K562 (cell line): ENCODE measurements at regions not wholly inside any gene's neighbourhood (a gene's known extent, or its start where the extent isn't known, plus 50 kb on each side); places are given as distances from the start of the nearest gene placed in this dataset.

Experiments
- CCAR2 ChIP-seq: fragments of 200-400 bp; formaldehyde crosslinking; IDR thresholded peaks from 2 replicates; pipeline ENCODE4 v1.6.1; 2017; ENCODE audit warnings: mild to moderate bottlenecking, low read depth, low read length
- DIDO1 ChIP-seq: fragments of 450-650 bp; IDR thresholded peaks from 2 replicates; pipeline ENCODE4 v1.6.1; 2016; ENCODE audit warnings: low read depth, missing biosample characterization, missing genetic modification characterization
- E2F3 ChIP-seq: fragments of 250-450 bp; sonication (Bioruptor Pico); IDR thresholded peaks from 2 replicates; pipeline ENCODE4 v1.4.0; 2020; ENCODE audit warnings: mild to moderate bottlenecking
- MYNN ChIP-seq, 2 experiments: sonication (generic); formaldehyde crosslinking in 1 of 2; IDR thresholded peaks; 2 replicates each; pipeline versions ENCODE4 v1.5.0 to v1.6.1; 2016 to 2020; ENCODE audit warnings: antibody characterized with exemption in 1 of 2, missing genetic modification reagents in 1 of 2
- PHF20 ChIP-seq: fragments of 450-650 bp; IDR thresholded peaks from 2 replicates; pipeline ENCODE4 v1.6.1; 2018; ENCODE audit not compliant: partially characterized antibody
- POLR2B ChIP-seq: fragments of 450-650 bp; IDR thresholded peaks from 2 replicates; pipeline ENCODE4 v1.6.1; 2018; ENCODE audit warnings: low read depth; ENCODE audit not compliant: partially characterized antibody
- PTRF ChIP-seq: fragments of 450-650 bp; IDR thresholded peaks from 2 replicates; pipeline ENCODE4 v1.6.1; 2016; ENCODE audit warnings: mild to moderate bottlenecking, missing genetic modification characterization, missing compliant biosample characterization
- RUNX1 ChIP-seq: sonication (generic); IDR thresholded peaks from 2 replicates; pipeline ENCODE4 v1.6.1; 2016; ENCODE audit warnings: antibody characterized with exemption, low read depth
- SMARCE1 ChIP-seq: fragments of 450-650 bp; IDR thresholded peaks from 2 replicates; pipeline ENCODE4 v1.7.1; 2016; ENCODE audit warnings: mild to moderate bottlenecking
- TCF7 ChIP-seq: sonication (generic); IDR thresholded peaks from 2 replicates; pipeline ENCODE4 v1.6.1; 2016; ENCODE audit warnings: antibody characterized with exemption, borderline replicate concordance
- WHSC1 ChIP-seq: IDR thresholded peaks from one replicate; pipeline ENCODE4 v1.6.1; 2012; ENCODE audit warnings: low read length, control low read depth, inconsistent platforms
- XRCC4 ChIP-seq: IDR thresholded peaks from one replicate; pipeline ENCODE4 v1.6.1; 2011; ENCODE audit not compliant: insufficient read depth, insufficient read length; ENCODE audit errors: extremely low read depth
- ZNF253 ChIP-seq: fragments of 250-450 bp; sonication (Bioruptor Pico); conservative IDR thresholded peaks from 2 replicates; pipeline ENCODE4 v1.6.1; 2021; ENCODE audit warnings: mild to moderate bottlenecking
- ZNF561 ChIP-seq: fragments of 450-650 bp; formaldehyde crosslinking; conservative IDR thresholded peaks from 2 replicates; pipeline ENCODE4 v1.4.0; 2020; ENCODE audit warnings: mild to moderate bottlenecking, moderate library complexity
- ZNF695 ChIP-seq: fragments of 450-650 bp; formaldehyde crosslinking; IDR thresholded peaks from 2 replicates; pipeline ENCODE4 v1.4.0; 2020; ENCODE audit warnings: mild to moderate bottlenecking, moderate library complexity
- ZNF76 ChIP-seq: fragments of 250-450 bp; sonication (Bioruptor Pico); IDR thresholded peaks from 2 replicates; pipeline ENCODE4 v1.4.0; 2020; ENCODE audit warnings: mild to moderate bottlenecking, moderate library complexity, borderline replicate concordance
- TF ChIP-seq, protein P1 (sequence below), 2 experiments: fragments of 450-650 bp in 1 of 2; sonication (generic) in 1 of 2; formaldehyde crosslinking; conservative IDR thresholded peaks; 2 replicates each; pipeline versions ENCODE4 v1.4.0 to v1.8.1; 2020 to 2022; ENCODE audit warnings: mild to moderate bottlenecking in 1 of 2, missing genetic modification reagents in 1 of 2
- TF ChIP-seq, protein P2 (sequence below): fragments of 250-450 bp; sonication (Bioruptor Pico); IDR thresholded peaks from 2 replicates; pipeline ENCODE4 v1.8.0; 2022; ENCODE audit warnings: moderate library complexity, mild to moderate bottlenecking, inconsistent platforms
- TF ChIP-seq, protein P3 (sequence below): IDR thresholded peaks from 2 replicates; pipeline ENCODE4 v1.6.1; 2016; ENCODE audit warnings: missing genetic modification characterization, missing compliant biosample characterization
- TF ChIP-seq, protein P4 (sequence below), 3 experiments: fragments of 200-800 bp in 1 of 3; sonication (Bioruptor generic) in 1 of 3; sonication (generic) in 1 of 3; formaldehyde crosslinking in 1 of 3; IDR thresholded peaks; 2 replicates each; pipeline versions ENCODE4 v1.6.1 to v1.8.0; 2016 to 2022; ENCODE audit warnings: mild to moderate bottlenecking in 2 of 3, missing compliant biosample characterization in 2 of 3, missing genetic modification characterization in 2 of 3, missing genetic modification reagents in 1 of 3
- TF ChIP-seq, protein P5 (sequence below): conservative IDR thresholded peaks from 2 replicates; pipeline ENCODE4 v1.6.1; 2011; ENCODE audit warnings: low read depth, mild to moderate bottlenecking, low read length; ENCODE audit not compliant: control insufficient read depth
- TF ChIP-seq, protein P6 (sequence below): fragments of 250-450 bp; sonication (Bioruptor Pico); IDR thresholded peaks from 2 replicates; pipeline ENCODE4 v1.8.0; 2021; ENCODE audit warnings: moderate library complexity, mild to moderate bottlenecking, inconsistent platforms

DNA sequence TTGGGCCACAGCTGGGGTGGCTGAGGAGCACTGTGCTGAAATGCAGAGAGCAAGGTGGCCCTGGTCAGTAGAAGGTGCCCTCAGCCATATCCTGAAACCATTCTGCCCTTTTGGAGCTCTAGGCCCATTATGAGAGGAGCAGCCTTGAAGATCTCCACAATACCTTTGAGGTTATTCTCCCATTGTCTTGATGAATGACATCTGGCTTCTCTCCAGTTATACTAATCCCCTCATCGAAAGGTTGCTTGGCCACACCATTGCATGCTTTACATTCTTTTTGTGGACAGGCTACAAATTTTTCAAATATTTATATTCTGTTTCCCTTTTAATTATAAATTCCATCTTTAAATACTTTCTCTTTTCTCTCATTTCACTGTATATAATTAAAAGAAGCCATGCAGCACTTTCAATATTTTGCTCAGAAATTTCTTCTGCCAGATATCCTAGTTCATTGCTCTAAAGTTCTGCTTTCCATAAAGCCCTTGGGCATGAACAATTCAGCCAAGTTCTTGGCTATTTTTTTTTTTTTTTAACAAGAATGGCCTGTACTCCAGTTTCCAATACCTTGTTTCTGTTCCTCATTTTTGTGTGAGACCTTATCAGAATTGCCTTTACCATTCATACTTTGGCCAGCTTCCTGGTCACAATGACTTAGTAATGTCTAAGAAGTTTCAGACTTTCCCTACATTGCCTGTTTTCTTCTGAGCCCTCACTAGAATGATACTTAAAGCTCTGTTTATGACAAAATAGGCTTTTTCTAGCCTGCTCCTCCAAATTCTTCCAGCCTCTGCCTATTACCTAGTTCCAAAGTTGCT, 138.9 kb upstream of the SGO1 start (continued):
- TF ChIP-seq XRCC4 (no peak), RUNX1 (no peak), DIDO1 (tag) (no peak), E2F3 (CRISPR knock-in tag) (no peak), PTRF (no peak), ZNF561 (no peak), PHF20 (no peak), ZNF253 (CRISPR knock-in tag) (no peak), POLR2B (no peak), SMARCE1 (peak; percentile 84), MYNN (IDR thresholded peaks at IDR 0.05) (no peak), MYNN (CRISPR knock-in tag; IDR thresholded peaks at IDR 0.05) (no peak), CCAR2 (no peak), ZNF695 (CRISPR knock-in tag) (no peak), WHSC1 (no peak), ZNF76 (CRISPR knock-in tag) (no peak), TCF7 (no peak)
- TF ChIP-seq, protein P1, sequence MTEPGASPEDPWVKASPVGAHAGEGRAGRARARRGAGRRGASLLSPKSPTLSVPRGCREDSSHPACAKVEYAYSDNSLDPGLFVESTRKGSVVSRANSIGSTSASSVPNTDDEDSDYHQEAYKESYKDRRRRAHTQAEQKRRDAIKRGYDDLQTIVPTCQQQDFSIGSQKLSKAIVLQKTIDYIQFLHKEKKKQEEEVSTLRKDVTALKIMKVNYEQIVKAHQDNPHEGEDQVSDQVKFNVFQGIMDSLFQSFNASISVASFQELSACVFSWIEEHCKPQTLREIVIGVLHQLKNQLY (CRISPR knock-in tag; conservative IDR thresholded peaks at IDR 0.05), result no peak
- TF ChIP-seq, protein P2, sequence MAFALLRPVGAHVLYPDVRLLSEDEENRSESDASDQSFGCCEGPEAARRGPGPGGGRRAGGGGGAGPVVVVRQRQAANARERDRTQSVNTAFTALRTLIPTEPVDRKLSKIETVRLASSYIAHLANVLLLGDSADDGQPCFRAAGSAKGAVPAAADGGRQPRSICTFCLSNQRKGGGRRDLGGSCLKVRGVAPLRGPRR (CRISPR knock-in tag), result no peak
- TF ChIP-seq, protein P3, sequence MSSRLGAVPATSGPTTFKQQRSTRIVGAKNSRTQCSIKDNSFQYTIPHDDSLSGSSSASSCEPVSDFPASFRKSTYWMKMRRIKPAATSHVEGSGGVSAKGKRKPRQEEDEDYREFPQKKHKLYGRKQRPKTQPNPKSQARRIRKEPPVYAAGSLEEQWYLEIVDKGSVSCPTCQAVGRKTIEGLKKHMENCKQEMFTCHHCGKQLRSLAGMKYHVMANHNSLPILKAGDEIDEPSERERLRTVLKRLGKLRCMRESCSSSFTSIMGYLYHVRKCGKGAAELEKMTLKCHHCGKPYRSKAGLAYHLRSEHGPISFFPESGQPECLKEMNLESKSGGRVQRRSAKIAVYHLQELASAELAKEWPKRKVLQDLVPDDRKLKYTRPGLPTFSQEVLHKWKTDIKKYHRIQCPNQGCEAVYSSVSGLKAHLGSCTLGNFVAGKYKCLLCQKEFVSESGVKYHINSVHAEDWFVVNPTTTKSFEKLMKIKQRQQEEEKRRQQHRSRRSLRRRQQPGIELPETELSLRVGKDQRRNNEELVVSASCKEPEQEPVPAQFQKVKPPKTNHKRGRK (tag), result no peak
- TF ChIP-seq, protein P4, sequence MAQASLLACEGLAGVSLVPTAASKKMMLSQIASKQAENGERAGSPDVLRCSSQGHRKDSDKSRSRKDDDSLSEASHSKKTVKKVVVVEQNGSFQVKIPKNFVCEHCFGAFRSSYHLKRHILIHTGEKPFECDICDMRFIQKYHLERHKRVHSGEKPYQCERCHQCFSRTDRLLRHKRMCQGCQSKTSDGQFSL (CRISPR knock-in tag; IDR thresholded peaks at IDR 0.05), result no peak
- TF ChIP-seq, protein P4 (tag; IDR thresholded peaks at IDR 0.05), result no peak
- TF ChIP-seq, protein P5, sequence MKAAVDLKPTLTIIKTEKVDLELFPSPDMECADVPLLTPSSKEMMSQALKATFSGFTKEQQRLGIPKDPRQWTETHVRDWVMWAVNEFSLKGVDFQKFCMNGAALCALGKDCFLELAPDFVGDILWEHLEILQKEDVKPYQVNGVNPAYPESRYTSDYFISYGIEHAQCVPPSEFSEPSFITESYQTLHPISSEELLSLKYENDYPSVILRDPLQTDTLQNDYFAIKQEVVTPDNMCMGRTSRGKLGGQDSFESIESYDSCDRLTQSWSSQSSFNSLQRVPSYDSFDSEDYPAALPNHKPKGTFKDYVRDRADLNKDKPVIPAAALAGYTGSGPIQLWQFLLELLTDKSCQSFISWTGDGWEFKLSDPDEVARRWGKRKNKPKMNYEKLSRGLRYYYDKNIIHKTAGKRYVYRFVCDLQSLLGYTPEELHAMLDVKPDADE, result no peak
- TF ChIP-seq, protein P6, sequence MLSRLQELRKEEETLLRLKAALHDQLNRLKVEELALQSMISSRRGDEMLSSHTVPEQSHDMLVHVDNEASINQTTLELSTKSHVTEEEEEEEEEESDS (CRISPR knock-in tag), result no peak
